Transverse colon (tissue), 4 donors: ENCODE measurements at regions not wholly inside any gene's neighbourhood (a gene's known extent, or its start where the extent isn't known, plus 50 kb on each side); places are given as distances from the start of the nearest gene placed in this dataset.

Experiments used
- CTCF ChIP-seq, 5 experiments: fragments of 200-600 bp in 3 of 5; fragments of 450-650 bp in 2 of 5; sonication (generic) in 3 of 5; IDR thresholded peaks; 1 replicate in 2 of 5; 2 replicates in 3 of 5; pipeline ENCODE4 v1.5.1; 2016 to 2017; ENCODE audit warnings: antibody characterized with exemption in 5 of 5, inconsistent platforms in 3 of 5, mild to moderate bottlenecking in 2 of 5, moderate library complexity in 1 of 5
- EP300 ChIP-seq: sonication (generic); formaldehyde crosslinking; IDR thresholded peaks from one replicate; pipeline ENCODE4 v1.6.1; 2017; ENCODE audit warnings: antibody characterized with exemption, low read depth
- POLR2A ChIP-seq: fragments of 450-650 bp; IDR thresholded peaks from one replicate; pipeline ENCODE4 v1.6.1; 2016; ENCODE audit warnings: antibody characterized with exemption, mild to moderate bottlenecking, moderate library complexity
- POLR2AphosphoS5 ChIP-seq, 3 donors: sonication (generic); formaldehyde crosslinking; IDR thresholded peaks; one replicate each; pipeline ENCODE4 v1.6.1; 2016; ENCODE audit warnings: antibody characterized with exemption in 3 of 3

GRCh38 chr3:163438760-163439159 lies 1639.5 kb downstream of the SI start:
- TF ChIP-seq CTCF (IDR thresholded peaks at IDR 0.05) (no peak), POLR2A (no peak), EP300 (no peak), POLR2AphosphoS5 (IDR thresholded peaks at IDR 0.05) (no peak)
